H9 (cell line): ENCODE measurements at regions not wholly inside any gene's neighbourhood (a gene's known extent, or its start where the extent isn't known, plus 50 kb on each side); places are given as distances from the start of the nearest gene placed in this dataset.

Source experiments
- DNase-seq: peaks from one replicate; pipeline ENCODE4 v3.0.0-alpha.2; 2017
- H2AFZ ChIP-seq: one replicate; pipeline ENCODE4 v1.6.1; 2013; ENCODE audit warnings: mild to moderate bottlenecking, low read length, control low read depth, moderate library complexity
- H2AK5ac ChIP-seq: 2 replicates; pipeline ENCODE4 v1.6.1; 2013; ENCODE audit warnings: low read length, control low read depth, mixed read lengths; ENCODE audit not compliant: insufficient read length
- H2BK120ac ChIP-seq: one replicate; pipeline ENCODE4 v1.6.1; 2013; ENCODE audit warnings: low read depth, mild to moderate bottlenecking, low read length, control low read depth, inconsistent platforms; ENCODE audit not compliant: poor library complexity, severe bottlenecking
- H2BK12ac ChIP-seq: 2 replicates; pipeline ENCODE4 v1.6.1; 2013; ENCODE audit warnings: low read length, control low read depth, mixed read lengths, low read depth; ENCODE audit not compliant: insufficient read length
- H2BK15ac ChIP-seq: 2 replicates; pipeline ENCODE4 v1.6.1; 2013; ENCODE audit warnings: low read depth, low read length, control low read depth
- H2BK20ac ChIP-seq: one replicate; pipeline ENCODE4 v1.6.1; 2013; ENCODE audit warnings: low read depth, mild to moderate bottlenecking, low read length, control low read depth, inconsistent platforms; ENCODE audit not compliant: poor library complexity, severe bottlenecking
- H2BK5ac ChIP-seq: 2 replicates; pipeline ENCODE4 v1.6.1; 2013; ENCODE audit warnings: low read length, control low read depth, mixed read lengths; ENCODE audit not compliant: insufficient read length
- H3K14ac ChIP-seq: 2 replicates; pipeline ENCODE4 v1.6.1; 2013; ENCODE audit warnings: low read length, control low read depth; ENCODE audit not compliant: insufficient read depth
- H3K18ac ChIP-seq: 2 replicates; pipeline ENCODE4 v1.6.1; 2013; ENCODE audit warnings: low read depth, mild to moderate bottlenecking, mixed read lengths, low read length, control low read depth; ENCODE audit not compliant: insufficient read length
- H3K23ac ChIP-seq: 2 replicates; pipeline ENCODE4 v1.6.1; 2013; ENCODE audit warnings: low read length, control low read depth, mixed read lengths, low read depth; ENCODE audit not compliant: insufficient read length
- H3K23me2 ChIP-seq: 2 replicates; pipeline ENCODE4 v1.6.1; 2013; ENCODE audit warnings: low read depth, mild to moderate bottlenecking, mixed read lengths, low read length, control low read depth; ENCODE audit not compliant: insufficient read length, poor library complexity, severe bottlenecking
- H3K27ac ChIP-seq: 2 replicates; pipeline ENCODE4 v1.5.1; 2013; ENCODE audit warnings: low read length, control low read depth, mixed read lengths, low read depth; ENCODE audit not compliant: insufficient read length
- H3K27me3 ChIP-seq: 2 replicates; pipeline ENCODE4 v1.6.1; 2013; ENCODE audit warnings: low read length, control low read depth, inconsistent platforms; ENCODE audit not compliant: insufficient read depth
- H3K4ac ChIP-seq: 2 replicates; pipeline ENCODE4 v1.6.1; 2013; ENCODE audit warnings: low read depth, mild to moderate bottlenecking, control low read depth, inconsistent platforms, low read length, moderate library complexity
- H3K4me1 ChIP-seq: 2 replicates; pipeline ENCODE4 v1.6.1; 2013; ENCODE audit warnings: low read length, control low read depth, inconsistent platforms; ENCODE audit not compliant: insufficient read depth
- H3K4me2 ChIP-seq: 2 replicates; pipeline ENCODE4 v1.6.1; 2013; ENCODE audit warnings: low read length, control low read depth, mixed read lengths; ENCODE audit not compliant: insufficient read length, insufficient read depth
- H3K56ac ChIP-seq: 2 replicates; pipeline ENCODE4 v1.6.1; 2013; ENCODE audit warnings: low read depth, mild to moderate bottlenecking, mixed read lengths, low read length, control low read depth; ENCODE audit not compliant: insufficient read length
- H3K79me1 ChIP-seq: 2 replicates; pipeline ENCODE4 v1.6.1; 2013; ENCODE audit warnings: low read depth, mild to moderate bottlenecking, moderate library complexity, low read length, control low read depth, inconsistent platforms; ENCODE audit not compliant: insufficient read depth, poor library complexity, severe bottlenecking
- H3K79me2 ChIP-seq: 2 replicates; pipeline ENCODE4 v1.6.1; 2013; ENCODE audit warnings: low read length, control low read depth, inconsistent platforms; ENCODE audit not compliant: insufficient read depth
- H3K9ac ChIP-seq: 2 replicates; pipeline ENCODE4 v1.6.1; 2013; ENCODE audit warnings: low read length, control low read depth, mixed read lengths; ENCODE audit not compliant: insufficient read length; ENCODE audit errors: extremely low read depth
- H3K9me3 ChIP-seq: one replicate; pipeline ENCODE4 v1.6.1; 2013; ENCODE audit warnings: low read depth, low read length, inconsistent platforms; ENCODE audit not compliant: control insufficient read depth
- H3T11ph ChIP-seq: one replicate; pipeline ENCODE4 v1.6.1; 2013; ENCODE audit warnings: mild to moderate bottlenecking, low read length, control low read depth, inconsistent platforms
- H4K20me1 ChIP-seq: one replicate; pipeline ENCODE4 v1.6.1; 2013; ENCODE audit not compliant: control insufficient read depth, insufficient read length, insufficient read depth
- H4K5ac ChIP-seq: 2 replicates; pipeline ENCODE4 v1.6.1; 2013; ENCODE audit warnings: low read depth, mild to moderate bottlenecking, mixed read lengths, low read length, control low read depth; ENCODE audit not compliant: insufficient read length
- H4K8ac ChIP-seq: replicated peaks from 2 replicates; pipeline ENCODE4 v1.6.1; 2013; ENCODE audit warnings: low read length, control low read depth, mixed read lengths, low read depth; ENCODE audit not compliant: insufficient read length
- H4K91ac ChIP-seq: 2 replicates; pipeline ENCODE4 v1.6.1; 2013; ENCODE audit warnings: low read depth, mild to moderate bottlenecking, moderate library complexity, mixed read lengths, low read length, control low read depth; ENCODE audit not compliant: insufficient read length
- H3K27ac Mint-ChIP-seq, 3 experiments: 2 replicates in 2 of 3; 3 replicates in 1 of 3; pipeline ENCODE4 v1.8.0; 2020 to 2021; ENCODE audit warnings: mixed read lengths in 3 of 3, mild to moderate bottlenecking in 1 of 3, moderate library complexity in 1 of 3
- H3K27me3 Mint-ChIP-seq: 2 replicates; pipeline ENCODE4 v1.8.0; 2021; ENCODE audit warnings: low read depth, mild to moderate bottlenecking, moderate library complexity, mixed read lengths
- H3K36me3 Mint-ChIP-seq, 3 experiments: 2 replicates in 2 of 3; 3 replicates in 1 of 3; pipeline ENCODE4 v1.8.0; 2020 to 2021; ENCODE audit warnings: low read depth in 3 of 3, mixed read lengths in 3 of 3; ENCODE audit not compliant: insufficient read depth in 1 of 3
- H3K4me1 Mint-ChIP-seq, 2 experiments: 2 replicates each; pipeline ENCODE4 v1.8.0; 2020; ENCODE audit warnings: mixed read lengths in 2 of 2
- H3K4me3 Mint-ChIP-seq, 2 experiments: 2 replicates in 1 of 2; 3 replicates in 1 of 2; pipeline ENCODE4 v1.8.0; 2020 to 2021; ENCODE audit warnings: mild to moderate bottlenecking in 2 of 2, mixed read lengths in 2 of 2, moderate library complexity in 1 of 2
- H3K9me3 Mint-ChIP-seq, 2 experiments: 2 replicates in 1 of 2; 3 replicates in 1 of 2; pipeline ENCODE4 v1.8.0; 2020; ENCODE audit warnings: mild to moderate bottlenecking in 2 of 2, mixed read lengths in 2 of 2, moderate library complexity in 1 of 2
- CTCF ChIP-seq: fragments of 200-600 bp; sonication (generic); conservative IDR thresholded peaks from 3 replicates; pipeline ENCODE4 v1.8.0; 2021; ENCODE audit warnings: antibody characterized with exemption, mild to moderate bottlenecking
- WGBS: extraction: QIAGEN DNeasy Blood & Tissue Kit; methylation state at CpG from one replicate; pipeline ENCODE4 v1.1.7; 2013; ENCODE audit warnings: missing lambda C conversion rate, low lambda C conversion rate, mixed read lengths; ENCODE audit not compliant: insufficient read length; ENCODE audit errors: extremely low coverage; 5-methylcytosine and 5-hydroxymethylcytosine counted together

GRCh38 chr10:21257191-21257590 is 268.3 kb downstream of the SKIDA1 start:
- Histone ChIP-seq H2BK15ac (no peak overlapping the region), H3T11ph (no peak overlapping the region), H4K8ac (no peak overlapping the region), H3K4me2 (no peak overlapping the region), H2BK5ac (no peak overlapping the region), H3K4me1 (peaks cover 7% of the 10 kb centered on the region; the same call in 1 of the 2 replicates), H3K79me1 (no peaks in the 10 kb centered on the region), H3K56ac (no peak overlapping the region), H2BK20ac (no peak overlapping the region), H4K5ac (no peak overlapping the region), H3K9me3 (no peaks in the 10 kb centered on the region), H3K14ac (no peak overlapping the region), H3K4ac (no peak overlapping the region), H2BK12ac (no peak overlapping the region), H3K23me2 (no peaks in the 10 kb centered on the region), H4K20me1 (no peaks in the 10 kb centered on the region), H3K79me2 (no peaks in the 10 kb centered on the region), H4K91ac (no peak overlapping the region), H2AFZ (no peak overlapping the region), H3K27ac (no peak overlapping the region), H3K27me3 (no peaks in the 10 kb centered on the region), H2BK120ac (no peak overlapping the region), H3K18ac (no peak overlapping the region), H3K23ac (no peak overlapping the region), H3K9ac (no peak overlapping the region), H2AK5ac (no peak overlapping the region)
- peaks cover 0 to 10% (median 3%) of the 10 kb centered on the region in 3 experiments; a peak in 2 of 7 replicates for H3K36me3 Mint-ChIP-seq
- H3K27me3 Mint-ChIP-seq, result no peaks in the 10 kb centered on the region
- H3K9me3 Mint-ChIP-seq, result no peaks in the 10 kb centered on the region
- no peak for DNase-seq
- TF ChIP-seq CTCF, result no peak
- WGBS, result no CpG with 5 or more reads among the region's 2 CpGs
- no peak overlapping the region for H3K4me3 Mint-ChIP-seq
- H3K27ac Mint-ChIP-seq, result no peak overlapping the region
- H3K4me1 Mint-ChIP-seq, result peaks cover 15 to 19% of the 10 kb centered on the region in 2 experiments
